B cell (primary cell): ENCODE measurements at regions not wholly inside any gene's neighbourhood (a gene's known extent, or its start where the extent isn't known, plus 50 kb on each side); places are given as distances from the start of the nearest gene placed in this dataset.

Source experiments
- ATAC-seq: fragments of 200-7000 bp; cut with Tn5 transposase; one replicate; pipeline ENCODE4 v1.10.0; 2021; ENCODE audit warnings: low read depth, mild to moderate bottlenecking, moderate number of reproducible peaks, moderate library complexity
- CTCF ChIA-PET: fragments of 350-600 bp; sonication (Branson Sonifier 250); formaldehyde crosslinking; loops from one replicate; lab custom pipeline; 2021; ENCODE audit warnings: antibody characterized with exemption, inconsistent platforms; lab: Charles Lee
- POLR2A ChIA-PET: fragments of 350-600 bp; sonication (Branson Sonifier 250); formaldehyde crosslinking; loops from one replicate; lab custom pipeline; 2021; ENCODE audit warnings: antibody characterized with exemption; lab: Charles Lee
- DNase-seq: peaks from one replicate; pipeline ENCODE4 v3.0.0; 2013
- H2AFZ ChIP-seq: 2 replicates; pipeline ENCODE4 v1.6.1; 2012; ENCODE audit warnings: mild to moderate bottlenecking, low read depth, low read length; ENCODE audit not compliant: insufficient read depth, poor library complexity, severe bottlenecking
- H3K27ac ChIP-seq, 2 donors: 1 replicate in 1 of 2; 2 replicates in 1 of 2; pipeline ENCODE4 v1.5.1; 2012 to 2013; ENCODE audit warnings: low read length in 2 of 2, mild to moderate bottlenecking in 2 of 2, moderate library complexity in 1 of 2
- H3K27me3 ChIP-seq, 4 experiments: fragments of 200-600 bp in 1 of 4; sonication (generic) in 1 of 4; replicated peaks in 1 of 4; 1 replicate in 2 of 4; 2 replicates in 2 of 4; pipeline versions ENCODE4 v1.6.1 to v1.7.0; 2013 to 2016; ENCODE audit warnings: low read length in 3 of 4, mild to moderate bottlenecking in 2 of 4, mixed read lengths in 1 of 4, moderate library complexity in 1 of 4; ENCODE audit not compliant: insufficient read depth in 4 of 4, control insufficient read depth in 3 of 4; ENCODE audit errors: control extremely low read depth in 1 of 4
- H3K36me3 ChIP-seq, 2 experiments: replicated peaks in 1 of 2; 1 replicate in 1 of 2; 2 replicates in 1 of 2; pipeline versions ENCODE4 v1.6.1 to v1.7.1; 2013; ENCODE audit warnings: low read length in 1 of 2; ENCODE audit not compliant: insufficient read depth in 2 of 2, control insufficient read depth in 1 of 2; ENCODE audit errors: control extremely low read depth in 1 of 2, extremely low read depth in 1 of 2
- H3K4me1 ChIP-seq, 2 donors: fragments of 200-600 bp in 1 of 2; sonication (generic) in 1 of 2; 1 replicate in 1 of 2; 2 replicates in 1 of 2; pipeline versions ENCODE4 v1.5.1 to v1.6.1; 2013 to 2017; ENCODE audit warnings: low read length in 2 of 2; ENCODE audit not compliant: control insufficient read depth in 2 of 2, insufficient read depth in 2 of 2
- H3K4me2 ChIP-seq: replicated peaks from 2 replicates; pipeline ENCODE3; 2012; ENCODE audit warnings: mild to moderate bottlenecking, low read depth, low read length; ENCODE audit not compliant: poor library complexity, severe bottlenecking
- H3K4me3 ChIP-seq, 5 experiments: fragments of 200-600 bp in 1 of 5; sonication (generic) in 1 of 5; 1 replicate in 3 of 5; 2 replicates in 2 of 5; pipeline versions ENCODE4 v1.5.1 to v1.7.0; 2011 to 2016; ENCODE audit warnings: low read length in 4 of 5, mild to moderate bottlenecking in 4 of 5, low read depth in 2 of 5, control low read depth in 1 of 5, moderate library complexity in 1 of 5; ENCODE audit not compliant: insufficient read depth in 1 of 5; ENCODE audit errors: control extremely low read depth in 1 of 5, extremely low read depth in 1 of 5
- H3K79me2 ChIP-seq: fragments of 200-600 bp; sonication (generic); one replicate; pipeline ENCODE4 v1.6.0; 2016; ENCODE audit warnings: low read length; ENCODE audit not compliant: control insufficient read depth, insufficient read depth
- H3K9ac ChIP-seq: fragments of 200-600 bp; sonication (generic); 2 replicates; pipeline ENCODE4 v1.6.1; 2017; ENCODE audit warnings: mild to moderate bottlenecking, low read length, moderate library complexity
- H3K9me3 ChIP-seq, 3 donors: one replicate each; pipeline versions ENCODE4 v1.6.1 to v1.7.1; 2013; ENCODE audit warnings: low read length in 2 of 3; ENCODE audit not compliant: control insufficient read depth in 2 of 3, insufficient read depth in 1 of 3; ENCODE audit errors: control extremely low read depth in 1 of 3
- H4K20me1 ChIP-seq: 2 replicates; pipeline ENCODE4 v1.6.0; 2012; ENCODE audit warnings: mild to moderate bottlenecking, low read length; ENCODE audit not compliant: insufficient read depth, control insufficient read depth, poor library complexity, severe bottlenecking
- H3K27ac Mint-ChIP-seq: one replicate; pipeline ENCODE4 v1.8.0; 2021; ENCODE audit warnings: mixed read lengths
- H3K27me3 Mint-ChIP-seq: one replicate; pipeline ENCODE4 v1.8.0; 2021; ENCODE audit warnings: mixed read lengths
- H3K4me1 Mint-ChIP-seq: one replicate; pipeline ENCODE4 v1.8.0; 2021; ENCODE audit warnings: mixed read lengths
- H3K4me3 Mint-ChIP-seq: one replicate; pipeline ENCODE4 v1.8.0; 2021; ENCODE audit warnings: mixed read lengths
- H3K9me3 Mint-ChIP-seq: one replicate; pipeline ENCODE4 v1.8.0; 2022; ENCODE audit warnings: mixed read lengths; ENCODE audit not compliant: insufficient read depth
- CTCF ChIP-seq: fragments of 200-600 bp; IDR thresholded peaks from one replicate; pipeline ENCODE4 v1.8.0; 2022; ENCODE audit warnings: antibody characterized with exemption, mild to moderate bottlenecking
- EZH2 ChIP-seq: IDR thresholded peaks from 2 replicates; pipeline ENCODE4 v1.6.1; 2012; ENCODE audit warnings: borderline replicate concordance, low read depth, mild to moderate bottlenecking, moderate library complexity, low read length; ENCODE audit not compliant: insufficient read depth, poor library complexity, severe bottlenecking
- WGBS: methylation state at CpG from one replicate; pipeline ENCODE4 v1.1.5; 2013; ENCODE audit warnings: missing lambda C conversion rate; ENCODE audit not compliant: insufficient coverage; 5-methylcytosine and 5-hydroxymethylcytosine counted together
- intact Hi-C: fragments of 100-400 bp; cut with micrococcal nuclease; formaldehyde crosslinking; loops from one replicate; pipeline ENCODE4 v1.10.0; 2022

GRCh38 chr16:6297666-6298410, 1034.8 kb upstream of the RBFOX1 start:
- POLR2A ChIA-PET, result no interaction called here
- Mint-ChIP-seq H3K4me3 (no peak overlapping the region), H3K27ac (no peak overlapping the region), H3K9me3 (peaks cover 7% of the 10 kb centered on the region), H3K4me1 (no peaks in the 10 kb centered on the region), H3K27me3 (no peaks in the 10 kb centered on the region)
- Histone ChIP-seq H4K20me1 (no peaks in the 10 kb centered on the region), H3K79me2 (no peaks in the 10 kb centered on the region), H3K36me3 (no peaks in the 10 kb centered on the region), H3K4me3 (no peak overlapping the region), H2AFZ (no peak overlapping the region), H3K9ac (no peak overlapping the region), H3K4me2 (no peak overlapping the region), H3K27me3 (no peaks in the 10 kb centered on the region), H3K4me1 (no peaks in the 10 kb centered on the region), H3K27ac (no peak overlapping the region), H3K9me3 (no peaks in the 10 kb centered on the region)
- intact Hi-C loops, result no loop called here
- ATAC-seq, result no peak
- WGBS, result 77% methylated on average over 6 of the region's 8 CpGs
- no peak for DNase-seq
- TF ChIP-seq CTCF, result no peak
- TF ChIP-seq EZH2, result no peak
- CTCF ChIA-PET, result no interaction called here

DNA sequence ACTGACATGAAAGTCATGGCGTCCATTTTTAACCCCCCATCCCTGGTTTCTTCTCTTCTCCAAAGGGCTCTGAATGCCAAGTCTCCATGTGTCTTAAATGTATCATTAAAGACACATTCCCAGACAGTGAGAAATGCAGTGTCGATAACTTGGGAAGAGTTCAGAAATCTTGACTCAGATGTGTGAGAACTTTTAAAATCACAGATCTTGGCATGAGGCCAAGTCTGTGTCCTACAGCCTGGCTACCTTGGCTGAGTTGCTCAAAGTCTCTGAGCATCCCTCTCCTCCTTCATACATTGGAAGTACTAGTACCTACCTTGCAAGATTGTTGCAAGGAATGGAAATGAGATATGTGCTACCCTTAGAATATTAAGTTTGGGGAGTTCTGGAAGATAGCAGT, 1046.5 kb upstream of the RBFOX1 start:
- no peak overlapping the region for H3K27ac Mint-ChIP-seq
- CTCF ChIA-PET, result no interaction called here

More for the DNA sequence above, 1046.5 kb upstream of the RBFOX1 start:
- H2AFZ ChIP-seq, result no peak overlapping the region
- H3K4me1 ChIP-seq, result no peaks in the 10 kb centered on the region
- no peak overlapping the region for H3K9ac ChIP-seq
- H3K27ac ChIP-seq, result no peak overlapping the region
- peaks cover 0 to 4% (median 3%) of the 10 kb centered on the region in 3 donors for H3K9me3 ChIP-seq
- no peaks in the 10 kb centered on the region for H3K36me3 ChIP-seq
- no peak overlapping the region for H3K4me2 ChIP-seq
- no peaks in the 10 kb centered on the region for H3K79me2 ChIP-seq
- POLR2A ChIA-PET, result no interaction called here
- intact Hi-C loops, result no loop called here
- Mint-ChIP-seq H3K4me1 (no peaks in the 10 kb centered on the region), H3K4me3 (no peak overlapping the region), H3K9me3 (peaks cover 6% of the 10 kb centered on the region), H3K27me3 (no peaks in the 10 kb centered on the region)
- no peaks in the 10 kb centered on the region for H4K20me1 ChIP-seq
- H3K4me3 ChIP-seq, result no peak overlapping the region
- no CpG with 5 or more reads among the region's 2 CpGs for WGBS
- DNase-seq (no peak), ATAC-seq (no peak)
- TF ChIP-seq EZH2, result no peak
- no peak for TF ChIP-seq CTCF
- no peaks in the 10 kb centered on the region for H3K27me3 ChIP-seq
